Breast epithelium (tissue), 4 donors: ENCODE measurements at regions not wholly inside any gene's neighbourhood (a gene's known extent, or its start where the extent isn't known, plus 50 kb on each side); places are given as distances from the start of the nearest gene placed in this dataset.

Source experiments
- DNase-seq, 2 donors: peaks; one replicate each; pipeline ENCODE4 v3.0.0-alpha.2; 2019; ENCODE audit warnings: low spot score in 2 of 2
- H3K27ac ChIP-seq, 2 donors: fragments of 200-600 bp; sonication (generic) in 1 of 2; one replicate each; pipeline ENCODE4 v1.5.1; 2016 to 2019; ENCODE audit warnings: mild to moderate bottlenecking in 1 of 2
- H3K27me3 ChIP-seq, 2 donors: fragments of 200-600 bp; sonication (generic) in 1 of 2; one replicate each; pipeline versions ENCODE4 v1.5.1 to v1.6.0; 2017 to 2019; ENCODE audit warnings: control low read depth in 1 of 2, mild to moderate bottlenecking in 1 of 2
- H3K36me3 ChIP-seq: fragments of 200-600 bp; one replicate; pipeline ENCODE4 v1.5.1; 2019
- H3K4me1 ChIP-seq, 2 donors: fragments of 200-600 bp; sonication (generic); one replicate each; pipeline ENCODE4 v1.5.1; 2016 to 2019; ENCODE audit warnings: control low read depth in 1 of 2
- H3K4me3 ChIP-seq, 3 donors: fragments of 200-600 bp; sonication (generic); 1 replicate in 2 of 3; 2 replicates in 1 of 3; pipeline ENCODE4 v1.5.1; 2016 to 2019; ENCODE audit warnings: mild to moderate bottlenecking in 3 of 3, moderate library complexity in 2 of 3
- H3K9me3 ChIP-seq, 2 donors: fragments of 200-600 bp; sonication (generic) in 1 of 2; one replicate each; pipeline ENCODE4 v1.5.1; 2016 to 2019; ENCODE audit warnings: control low read depth in 1 of 2
- CTCF ChIP-seq, 3 donors: fragments of 450-650 bp; IDR thresholded peaks; one replicate each; pipeline ENCODE4 v1.5.1; 2016 to 2017; ENCODE audit warnings: antibody characterized with exemption in 3 of 3, mild to moderate bottlenecking in 3 of 3, moderate library complexity in 3 of 3
- POLR2A ChIP-seq: fragments of 450-650 bp; IDR thresholded peaks from one replicate; pipeline ENCODE4 v1.6.1; 2016; ENCODE audit warnings: antibody characterized with exemption, mild to moderate bottlenecking, moderate library complexity
- POLR2AphosphoS5 ChIP-seq, 3 donors: sonication (generic); formaldehyde crosslinking; IDR thresholded peaks; one replicate each; pipeline ENCODE4 v1.6.1; 2017; ENCODE audit warnings: antibody characterized with exemption in 3 of 3
- intact Hi-C: fragments of 100-400 bp; cut with DNase I; formaldehyde crosslinking; loops from one replicate; pipeline ENCODE4 v1.15.1; 2023; ENCODE audit warnings: low total_unique reads

GRCh38 chr12:125276567-125276966 is 211.3 kb downstream of the AACS start:
- Histone ChIP-seq H3K4me3 (no peak overlapping the region), H3K4me1 (no peaks in the 10 kb centered on the region), H3K36me3 (no peaks in the 10 kb centered on the region), H3K9me3 (no peaks in the 10 kb centered on the region), H3K27me3 (peaks cover 0 to 23% of the 10 kb centered on the region in 2 donors), H3K27ac (no peak overlapping the region)
- TF ChIP-seq POLR2A (no peak), POLR2AphosphoS5 (IDR thresholded peaks at IDR 0.05) (no peak), CTCF (IDR thresholded peaks at IDR 0.05) (no peak)
- intact Hi-C loops = no loop called here
- DNase-seq = no peak

DNA sequence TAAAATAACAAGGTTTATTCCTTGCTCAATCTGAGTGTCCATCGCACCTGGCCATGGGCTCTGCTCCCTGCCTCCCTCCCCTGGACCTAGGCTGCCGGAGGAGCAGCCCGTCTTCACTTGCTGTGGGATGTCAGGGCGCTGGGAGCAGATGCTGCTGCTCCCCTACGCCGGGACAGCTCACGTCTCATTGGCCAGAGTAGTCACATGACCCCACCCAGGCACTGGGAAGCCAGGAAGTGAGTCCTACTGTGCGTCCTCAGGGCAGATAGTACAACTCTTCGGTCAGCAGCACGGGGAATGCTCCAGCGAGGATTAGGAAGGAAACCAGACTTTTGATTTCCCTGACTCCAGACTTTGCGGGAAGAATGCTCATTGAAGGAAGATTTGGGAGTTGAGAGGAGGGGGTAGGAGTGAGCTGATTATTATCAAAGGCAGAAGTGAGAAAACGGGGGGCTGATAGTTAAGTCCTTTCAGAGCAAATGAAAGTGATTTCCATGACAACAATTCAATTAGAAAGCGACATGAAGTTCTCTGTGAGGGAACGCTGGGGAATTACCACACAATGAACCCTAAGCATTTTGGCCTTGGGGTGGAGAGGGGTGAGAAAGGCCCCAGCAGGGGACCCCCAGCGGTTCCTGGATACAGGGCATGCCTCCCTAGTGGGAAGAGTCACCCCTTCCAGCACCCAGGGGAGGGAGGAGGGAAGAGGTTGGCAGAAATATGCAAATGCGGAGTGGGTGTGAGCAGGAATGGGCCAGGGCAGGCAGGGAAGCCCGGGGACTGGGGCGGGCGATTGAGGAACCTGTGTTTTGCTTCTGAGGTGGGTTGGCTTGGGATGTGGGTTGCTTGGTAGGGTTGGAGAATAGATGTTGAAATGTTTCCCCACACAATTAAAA is 215.5 kb downstream of the AACS start:
- H3K27me3 ChIP-seq = peaks cover 0 to 20% of the 10 kb centered on the region in 2 donors
- DNase-seq = no peak
- no peaks in the 10 kb centered on the region for H3K4me1 ChIP-seq
- H3K9me3 ChIP-seq = peaks cover 0 to 3% of the 10 kb centered on the region in 2 donors
- no peaks in the 10 kb centered on the region for H3K36me3 ChIP-seq
- intact Hi-C loops = no loop called here
- no peak overlapping the region for H3K4me3 ChIP-seq
- H3K27ac ChIP-seq = no peak overlapping the region
- TF ChIP-seq POLR2A = no peak
- TF ChIP-seq CTCF (IDR thresholded peaks at IDR 0.05) = no peak
- no peak for TF ChIP-seq POLR2AphosphoS5 (IDR thresholded peaks at IDR 0.05)

DNA sequence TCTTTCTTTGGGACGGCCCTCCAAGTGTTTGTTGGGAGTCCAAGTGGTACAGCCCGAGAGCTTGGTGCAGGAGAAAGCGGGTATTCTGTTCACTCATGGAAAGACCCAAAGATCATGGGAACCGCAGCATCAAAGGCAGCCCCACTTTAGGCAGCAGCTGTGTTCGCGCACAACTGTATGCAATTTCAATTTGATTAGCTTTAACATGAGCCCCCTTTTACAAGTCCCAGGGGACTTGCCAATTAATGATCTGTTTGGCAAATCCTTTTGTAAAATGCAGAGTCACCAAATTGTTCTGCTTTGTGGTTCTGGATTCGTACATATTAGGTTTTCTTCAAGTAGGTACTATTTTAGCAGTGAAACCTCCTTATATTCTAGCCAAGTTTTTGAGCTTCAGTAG is 217.7 kb downstream of the AACS start:
- Histone ChIP-seq H3K4me1 (no peaks in the 10 kb centered on the region), H3K9me3 (peaks cover 0 to 3% of the 10 kb centered on the region in 2 donors), H3K27me3 (peaks cover 0 to 20% of the 10 kb centered on the region in 2 donors), H3K36me3 (no peaks in the 10 kb centered on the region), H3K4me3 (no peak overlapping the region), H3K27ac (no peak overlapping the region)
- DNase-seq = no peak
- TF ChIP-seq CTCF (IDR thresholded peaks at IDR 0.05) = no peak
- intact Hi-C loops = no loop called here

DNA sequence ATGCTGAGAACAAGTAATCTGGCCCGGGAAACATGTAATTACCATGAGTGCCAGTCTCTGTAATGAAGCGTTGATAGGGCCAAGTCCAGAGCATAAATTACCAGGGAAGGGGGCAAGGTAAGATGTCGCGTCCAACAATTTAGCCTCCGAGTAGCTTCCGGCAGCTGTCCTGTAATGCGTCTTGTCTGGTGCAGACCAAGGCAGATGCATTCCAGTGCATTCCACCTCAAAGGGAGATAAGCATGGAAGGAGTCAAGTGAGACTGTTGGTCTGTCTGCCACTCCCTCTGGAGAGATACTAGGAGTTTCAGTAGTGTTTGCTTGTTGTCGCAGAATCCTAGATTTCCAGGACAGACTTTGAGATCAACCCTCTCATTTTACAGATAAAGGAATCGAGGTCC is 218.3 kb downstream of the AACS start:
- TF ChIP-seq POLR2A (no peak), POLR2AphosphoS5 (IDR thresholded peaks at IDR 0.05) (no peak), CTCF (IDR thresholded peaks at IDR 0.05) (no peak)
- H3K27ac ChIP-seq = no peak overlapping the region
- peaks cover 0 to 3% of the 10 kb centered on the region in 2 donors for H3K9me3 ChIP-seq
- no peak for DNase-seq
- intact Hi-C loops = no loop called here
- H3K4me1 ChIP-seq = no peaks in the 10 kb centered on the region
- H3K27me3 ChIP-seq = peaks cover 0 to 21% of the 10 kb centered on the region in 2 donors
- no peaks in the 10 kb centered on the region for H3K36me3 ChIP-seq
- H3K4me3 ChIP-seq = no peak overlapping the region

DNA sequence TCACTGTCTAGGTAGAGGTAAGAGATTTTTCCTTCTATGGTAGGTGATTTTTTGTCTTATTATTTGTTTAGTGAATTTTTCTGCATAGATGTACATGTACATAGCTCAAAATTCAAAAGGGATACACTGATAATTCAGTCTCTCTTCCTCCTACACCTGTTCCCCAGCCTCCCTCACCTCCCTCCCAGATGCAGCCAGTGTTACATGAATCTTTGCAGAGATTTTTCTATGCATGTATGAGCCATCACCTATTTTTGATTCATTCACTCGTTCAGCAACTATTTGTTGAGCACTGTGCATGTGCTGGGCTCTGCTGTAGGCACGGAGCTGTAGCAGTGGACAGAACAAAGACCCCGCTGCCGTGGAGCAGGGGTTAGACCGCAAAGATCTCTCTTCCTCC is 218.9 kb downstream of the AACS start:
- Histone ChIP-seq H3K4me1 (no peaks in the 10 kb centered on the region), H3K36me3 (no peaks in the 10 kb centered on the region), H3K9me3 (peaks cover 0 to 3% of the 10 kb centered on the region in 2 donors), H3K27me3 (peaks cover 0 to 23% of the 10 kb centered on the region in 2 donors), H3K27ac (no peak overlapping the region), H3K4me3 (no peak overlapping the region)
- TF ChIP-seq POLR2A = no peak
- TF ChIP-seq POLR2AphosphoS5 (IDR thresholded peaks at IDR 0.05) = no peak
- TF ChIP-seq CTCF (IDR thresholded peaks at IDR 0.05) = no peak
- intact Hi-C loops = no loop called here
- DNase-seq = no peak
